PC-3 (cell line): ENCODE measurements at regions not wholly inside any gene's neighbourhood (a gene's known extent, or its start where the extent isn't known, plus 50 kb on each side); places are given as distances from the start of the nearest gene placed in this dataset.

Experiments used
- ATAC-seq: fragments of 200-7000 bp; cut with Tn5 transposase; 2 replicates; pipeline ENCODE4 v1.9.1; 2020; ENCODE audit warnings: mild to moderate bottlenecking, moderate library complexity
- BruUV-seq: library from RNA; stranded (reverse); fragments of 400-500 nt; replicated peaks from 2 replicates; lab custom pipeline; 2021; lab: Mats Ljungman, UMichigan
- CTCF ChIA-PET: fragments of 300-600 bp; sonication (Branson Sonifier 250); formaldehyde crosslinking; loops from one replicate; lab custom pipeline; 2022; ENCODE audit warnings: antibody characterized with exemption; lab: Charles Lee
- POLR2A ChIA-PET: fragments of 300-600 bp; sonication (Branson Sonifier 250); formaldehyde crosslinking; loops from one replicate; lab custom pipeline; 2022; ENCODE audit warnings: antibody characterized with exemption; ENCODE audit not compliant: unreplicated experiment; lab: Charles Lee
- DNase-seq: peaks from one replicate; pipeline ENCODE4 v3.0.0-alpha.2; 2015
- H2AFZ ChIP-seq: fragments of 300-600 bp; sonication (generic); 2 replicates; pipeline ENCODE4 v1.6.0; 2016; ENCODE audit warnings: antibody characterized with exemption, low read length
- H3F3A ChIP-seq: fragments of 300-600 bp; sonication (generic); one replicate; pipeline ENCODE4 v1.6.0; 2017; ENCODE audit warnings: antibody characterized with exemption, low read length, control low read depth, mild to moderate bottlenecking; ENCODE audit not compliant: unreplicated experiment
- H3K27ac ChIP-seq: fragments of 300-600 bp; sonication (generic); 2 replicates; pipeline ENCODE4 v1.5.1; 2016; ENCODE audit warnings: mild to moderate bottlenecking, low read length
- H3K27me3 ChIP-seq: fragments of 300-600 bp; sonication (generic); 2 replicates; pipeline ENCODE4 v1.6.1; 2016; ENCODE audit warnings: low read length, mixed read lengths
- H3K36me3 ChIP-seq: fragments of 300-600 bp; sonication (generic); 2 replicates; pipeline ENCODE4 v1.6.1; 2016; ENCODE audit warnings: low read depth, mixed run types, low read length, mixed read lengths
- H3K4me1 ChIP-seq: fragments of 300-600 bp; sonication (generic); 2 replicates; pipeline ENCODE4 v1.5.1; 2016; ENCODE audit warnings: low read length; ENCODE audit not compliant: insufficient read depth
- H3K4me2 ChIP-seq: fragments of 300-600 bp; sonication (generic); 2 replicates; pipeline ENCODE4 v1.6.0; 2016; ENCODE audit warnings: low read length
- H3K4me3 ChIP-seq: fragments of 300-600 bp; sonication (generic); 2 replicates; pipeline ENCODE4 v1.5.1; 2016; ENCODE audit warnings: mild to moderate bottlenecking, low read length, mixed read lengths
- H3K79me2 ChIP-seq: fragments of 300-600 bp; sonication (generic); 2 replicates; pipeline ENCODE4 v1.6.1; 2017; ENCODE audit warnings: low read length, mixed read lengths
- H3K9ac ChIP-seq: fragments of 300-600 bp; sonication (generic); 2 replicates; pipeline ENCODE4 v1.6.0; 2016; ENCODE audit warnings: mild to moderate bottlenecking, low read length
- H3K9me2 ChIP-seq: fragments of 300-600 bp; sonication (generic); replicated peaks from 2 replicates; pipeline ENCODE4 v1.6.1; 2016; ENCODE audit warnings: mixed run types, low read length, mixed read lengths
- H3K9me3 ChIP-seq: fragments of 300-600 bp; sonication (generic); 2 replicates; pipeline ENCODE4 v1.6.1; 2016; ENCODE audit warnings: low read length, mixed read lengths
- H4K20me1 ChIP-seq: fragments of 300-600 bp; sonication (generic); 2 replicates; pipeline ENCODE4 v1.6.1; 2016; ENCODE audit warnings: low read length, mixed read lengths
- CTCF ChIP-seq: fragments of 300-600 bp; sonication (generic); conservative IDR thresholded peaks from 2 replicates; pipeline ENCODE4 v1.5.1; 2017; ENCODE audit warnings: antibody characterized with exemption, low read depth, mild to moderate bottlenecking, low read length
- EZH2 ChIP-seq: fragments of 300-600 bp; sonication (generic); IDR thresholded peaks from one replicate; pipeline ENCODE4 v1.6.1; 2017; ENCODE audit warnings: antibody characterized with exemption, mild to moderate bottlenecking, low read length; ENCODE audit not compliant: unreplicated experiment
- EZH2phosphoT487 ChIP-seq: fragments of 300-600 bp; sonication (generic); IDR thresholded peaks from 2 replicates; pipeline ENCODE4 v1.6.1; 2018; ENCODE audit warnings: mild to moderate bottlenecking, antibody characterized with exemption, low read length, borderline replicate concordance
- intact Hi-C: fragments of 100-400 bp; cut with micrococcal nuclease; formaldehyde crosslinking; loops from 2 replicates; pipeline ENCODE4 v1.9.0; 2023

- no peaks in the 10 kb centered on the region for H3K79me2 ChIP-seq
- ChIA-PET CTCF (no interaction called here), POLR2A (no interaction called here)
- H4K20me1 ChIP-seq = no peaks in the 10 kb centered on the region
- intact Hi-C loops = no loop called here
- no peak for ATAC-seq
- no peak overlapping the region for H3K4me2 ChIP-seq
- no peak overlapping the region for H3K27ac ChIP-seq
- TF ChIP-seq EZH2 (no peak), EZH2phosphoT487 (no peak), CTCF (no peak)
- no peaks in the 10 kb centered on the region for H3K4me1 ChIP-seq
- BruUV-seq = no TSS peak
- no peaks in the 10 kb centered on the region for H3F3A ChIP-seq
- H3K36me3 ChIP-seq = no peaks in the 10 kb centered on the region
- H2AFZ ChIP-seq = no peak overlapping the region
- H3K27me3 ChIP-seq = peaks cover 21% of the 10 kb centered on the region
- no peaks in the 10 kb centered on the region for H3K9me3 ChIP-seq
- no peaks in the 10 kb centered on the region for H3K9me2 ChIP-seq
- H3K4me3 ChIP-seq = no peak overlapping the region
- no peak overlapping the region for H3K9ac ChIP-seq
- DNase-seq = no peak
Observed at GRCh38 chr2:67054728-67055127, 342.4 kb upstream of the ETAA1 start.

GRCh38 chr2:67055387-67056304, 341.5 kb upstream of the ETAA1 start:
- H3K9me3 ChIP-seq = no peaks in the 10 kb centered on the region
- no peak overlapping the region for H3K4me3 ChIP-seq
- TF ChIP-seq EZH2 = no peak
- no peak for TF ChIP-seq CTCF
- no peak for TF ChIP-seq EZH2phosphoT487
- no peak overlapping the region for H3K27ac ChIP-seq
- CTCF ChIA-PET = no interaction called here
- H3K79me2 ChIP-seq = no peaks in the 10 kb centered on the region
- DNase-seq (no peak), ATAC-seq (no peak)
- no peaks in the 10 kb centered on the region for H4K20me1 ChIP-seq
- BruUV-seq = no TSS peak
- H2AFZ ChIP-seq = no peak overlapping the region
- H3K4me2 ChIP-seq = no peak overlapping the region
- no peaks in the 10 kb centered on the region for H3K4me1 ChIP-seq
- no peaks in the 10 kb centered on the region for H3F3A ChIP-seq
- no peak overlapping the region for H3K9ac ChIP-seq
- H3K9me2 ChIP-seq = no peaks in the 10 kb centered on the region
- no peaks in the 10 kb centered on the region for H3K36me3 ChIP-seq
- intact Hi-C loops = no loop called here
- POLR2A ChIA-PET = no interaction called here
- H3K27me3 ChIP-seq = peaks cover 23% of the 10 kb centered on the region

- DNase-seq (no peak), ATAC-seq (no peak)
- H3K4me1 ChIP-seq = no peaks in the 10 kb centered on the region
- no peaks in the 10 kb centered on the region for H3K36me3 ChIP-seq
- no peaks in the 10 kb centered on the region for H3F3A ChIP-seq
- peaks cover 27% of the 10 kb centered on the region for H3K27me3 ChIP-seq
- ChIA-PET CTCF (no interaction called here), POLR2A (no interaction called here)
- no peak overlapping the region for H3K9ac ChIP-seq
- H3K4me2 ChIP-seq = no peak overlapping the region
- no peaks in the 10 kb centered on the region for H4K20me1 ChIP-seq
- H2AFZ ChIP-seq = no peak overlapping the region
- no TSS peak for BruUV-seq
- H3K4me3 ChIP-seq = no peak overlapping the region
- intact Hi-C loops = no loop called here
- H3K9me2 ChIP-seq = no peaks in the 10 kb centered on the region
- no peaks in the 10 kb centered on the region for H3K79me2 ChIP-seq
- no peaks in the 10 kb centered on the region for H3K9me3 ChIP-seq
- TF ChIP-seq EZH2phosphoT487 (no peak), CTCF (no peak), EZH2 (no peak)
- no peak overlapping the region for H3K27ac ChIP-seq
Observed at GRCh38 chr2:67057123-67057522, 340.0 kb upstream of the ETAA1 start.
